OCI-LY1 (cell line): ENCODE measurements at regions not wholly inside any gene's neighbourhood (a gene's known extent, or its start where the extent isn't known, plus 50 kb on each side); places are given as distances from the start of the nearest gene placed in this dataset.

Source experiments
- EZH2 ChIP-seq: fragments of 200-600 bp; sonication (generic), shearing (Covaris generic); IDR thresholded peaks from 2 replicates; pipeline ENCODE4 v1.8.0; 2017; ENCODE audit warnings: borderline replicate concordance, mixed run types, mild to moderate bottlenecking, antibody characterized with exemption, low read length, moderate library complexity, mixed read lengths
- TF ChIP-seq, protein P1 (sequence below): fragments of 200-600 bp; sonication (generic), shearing (Covaris generic); IDR thresholded peaks from 2 replicates; pipeline ENCODE4 v1.5.1; 2017; ENCODE audit warnings: mild to moderate bottlenecking, antibody characterized with exemption, low read length, moderate library complexity, mixed read lengths

DNA sequence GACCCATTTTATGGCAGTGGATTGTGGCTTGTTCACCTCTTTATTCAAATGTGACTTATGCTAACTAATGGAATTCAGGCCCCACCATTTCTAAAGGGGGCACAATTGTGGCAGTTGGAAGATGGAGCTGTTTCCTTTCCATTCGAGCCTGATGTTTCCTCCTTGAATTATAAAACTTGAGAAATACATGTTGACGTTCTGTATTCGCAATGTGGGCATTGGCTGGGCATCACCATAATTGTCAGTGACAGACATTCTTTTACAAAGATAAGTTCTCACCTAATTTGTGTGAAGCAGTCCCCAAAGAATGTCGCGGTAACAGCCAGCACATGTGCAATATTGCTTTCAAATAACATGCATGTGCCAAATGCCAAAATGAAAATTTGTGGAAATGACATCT is 1070.2 kb upstream of the TENM3 start:
- TF ChIP-seq, protein P1, sequence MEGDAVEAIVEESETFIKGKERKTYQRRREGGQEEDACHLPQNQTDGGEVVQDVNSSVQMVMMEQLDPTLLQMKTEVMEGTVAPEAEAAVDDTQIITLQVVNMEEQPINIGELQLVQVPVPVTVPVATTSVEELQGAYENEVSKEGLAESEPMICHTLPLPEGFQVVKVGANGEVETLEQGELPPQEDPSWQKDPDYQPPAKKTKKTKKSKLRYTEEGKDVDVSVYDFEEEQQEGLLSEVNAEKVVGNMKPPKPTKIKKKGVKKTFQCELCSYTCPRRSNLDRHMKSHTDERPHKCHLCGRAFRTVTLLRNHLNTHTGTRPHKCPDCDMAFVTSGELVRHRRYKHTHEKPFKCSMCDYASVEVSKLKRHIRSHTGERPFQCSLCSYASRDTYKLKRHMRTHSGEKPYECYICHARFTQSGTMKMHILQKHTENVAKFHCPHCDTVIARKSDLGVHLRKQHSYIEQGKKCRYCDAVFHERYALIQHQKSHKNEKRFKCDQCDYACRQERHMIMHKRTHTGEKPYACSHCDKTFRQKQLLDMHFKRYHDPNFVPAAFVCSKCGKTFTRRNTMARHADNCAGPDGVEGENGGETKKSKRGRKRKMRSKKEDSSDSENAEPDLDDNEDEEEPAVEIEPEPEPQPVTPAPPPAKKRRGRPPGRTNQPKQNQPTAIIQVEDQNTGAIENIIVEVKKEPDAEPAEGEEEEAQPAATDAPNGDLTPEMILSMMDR = no peak
- TF ChIP-seq EZH2 = no peak
